Liver (tissue), 3 donors: ENCODE measurements at regions not wholly inside any gene's neighbourhood (a gene's known extent, or its start where the extent isn't known, plus 50 kb on each side); places are given as distances from the start of the nearest gene placed in this dataset.

Experiments used
- GABPA ChIP-seq, 2 donors: IDR thresholded peaks in 1 of 2; conservative IDR thresholded peaks in 1 of 2; 2 replicates each; pipeline ENCODE4 v1.6.1; 2016; ENCODE audit warnings: antibody characterized with exemption in 2 of 2, mild to moderate bottlenecking in 1 of 2, moderate library complexity in 1 of 2
- RAD21 ChIP-seq, 2 donors: IDR thresholded peaks; 2 replicates each; pipeline ENCODE4 v1.6.1; 2016; ENCODE audit warnings: antibody characterized with exemption in 2 of 2, mild to moderate bottlenecking in 2 of 2
- RXRA ChIP-seq, 2 donors: IDR thresholded peaks; 2 replicates each; pipeline ENCODE4 v1.6.1; 2017 to 2018; ENCODE audit warnings: antibody characterized with exemption in 2 of 2, mild to moderate bottlenecking in 1 of 2
- SP1 ChIP-seq: IDR thresholded peaks from 2 replicates; pipeline ENCODE4 v1.6.1; 2018; ENCODE audit warnings: antibody characterized with exemption, mild to moderate bottlenecking
- TAF1 ChIP-seq: conservative IDR thresholded peaks from 2 replicates; pipeline ENCODE4 v1.6.1; 2016; ENCODE audit warnings: antibody characterized with exemption, mild to moderate bottlenecking
- TF ChIP-seq, protein P1 (sequence below): IDR thresholded peaks from 2 replicates; pipeline ENCODE4 v1.6.1; 2016; ENCODE audit warnings: antibody characterized with exemption
- TF ChIP-seq, protein P2 (sequence below): fragments of 150-350 bp; IDR thresholded peaks from 2 replicates; pipeline ENCODE4 v1.5.1; 2017; ENCODE audit warnings: improper control_type of control experiment, low read depth, low read length; ENCODE audit not compliant: missing input control
- TF ChIP-seq, protein P3 (sequence below): IDR thresholded peaks from 2 replicates; pipeline ENCODE4 v1.6.1; 2016; ENCODE audit warnings: antibody characterized with exemption
- TF ChIP-seq, protein P4 (sequence below): IDR thresholded peaks from 2 replicates; pipeline ENCODE4 v1.6.1; 2016; ENCODE audit warnings: antibody characterized with exemption, mild to moderate bottlenecking
- donor health status: healthy.
- donor health status: healthy.

DNA sequence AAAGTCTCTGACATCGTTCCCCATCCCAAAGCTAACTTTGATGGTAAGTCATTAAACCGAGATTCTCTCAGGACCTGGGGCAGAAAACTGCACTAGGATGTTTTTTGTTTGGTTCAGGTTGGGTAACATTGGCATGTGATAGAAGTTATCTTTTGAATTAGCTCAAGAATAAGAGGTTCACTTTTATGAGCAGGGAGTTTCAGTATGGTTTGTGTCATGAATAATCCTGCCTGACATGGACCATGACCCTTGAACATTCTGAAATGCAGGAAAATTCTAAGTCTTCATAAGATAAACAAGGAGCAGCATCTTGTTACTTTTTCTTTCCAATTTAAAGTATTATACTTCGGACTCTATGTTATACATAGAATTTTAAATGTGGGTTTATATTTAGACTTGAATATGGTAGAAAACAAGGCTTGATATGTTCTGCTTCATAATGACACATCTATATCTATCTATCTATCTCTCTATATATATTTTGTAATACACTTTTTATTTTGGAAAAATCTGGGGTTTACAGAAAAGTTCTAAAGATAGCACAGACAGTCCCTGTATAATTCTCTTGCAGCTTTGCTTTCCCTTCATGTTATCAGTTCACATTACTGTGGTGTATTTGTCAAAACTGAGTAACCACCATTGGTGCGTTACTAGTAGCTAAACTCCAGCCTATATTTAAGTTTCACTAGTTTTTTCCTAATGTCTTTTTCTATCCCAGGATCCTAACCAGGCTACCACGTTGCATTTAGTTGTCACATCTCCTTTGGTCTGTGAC is 102.7 kb upstream of the TAF11L2 start:
- TF ChIP-seq, protein P1, sequence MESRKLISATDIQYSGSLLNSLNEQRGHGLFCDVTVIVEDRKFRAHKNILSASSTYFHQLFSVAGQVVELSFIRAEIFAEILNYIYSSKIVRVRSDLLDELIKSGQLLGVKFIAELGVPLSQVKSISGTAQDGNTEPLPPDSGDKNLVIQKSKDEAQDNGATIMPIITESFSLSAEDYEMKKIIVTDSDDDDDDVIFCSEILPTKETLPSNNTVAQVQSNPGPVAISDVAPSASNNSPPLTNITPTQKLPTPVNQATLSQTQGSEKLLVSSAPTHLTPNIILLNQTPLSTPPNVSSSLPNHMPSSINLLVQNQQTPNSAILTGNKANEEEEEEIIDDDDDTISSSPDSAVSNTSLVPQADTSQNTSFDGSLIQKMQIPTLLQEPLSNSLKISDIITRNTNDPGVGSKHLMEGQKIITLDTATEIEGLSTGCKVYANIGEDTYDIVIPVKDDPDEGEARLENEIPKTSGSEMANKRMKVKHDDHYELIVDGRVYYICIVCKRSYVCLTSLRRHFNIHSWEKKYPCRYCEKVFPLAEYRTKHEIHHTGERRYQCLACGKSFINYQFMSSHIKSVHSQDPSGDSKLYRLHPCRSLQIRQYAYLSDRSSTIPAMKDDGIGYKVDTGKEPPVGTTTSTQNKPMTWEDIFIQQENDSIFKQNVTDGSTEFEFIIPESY: no peak
- TF ChIP-seq, protein P2, sequence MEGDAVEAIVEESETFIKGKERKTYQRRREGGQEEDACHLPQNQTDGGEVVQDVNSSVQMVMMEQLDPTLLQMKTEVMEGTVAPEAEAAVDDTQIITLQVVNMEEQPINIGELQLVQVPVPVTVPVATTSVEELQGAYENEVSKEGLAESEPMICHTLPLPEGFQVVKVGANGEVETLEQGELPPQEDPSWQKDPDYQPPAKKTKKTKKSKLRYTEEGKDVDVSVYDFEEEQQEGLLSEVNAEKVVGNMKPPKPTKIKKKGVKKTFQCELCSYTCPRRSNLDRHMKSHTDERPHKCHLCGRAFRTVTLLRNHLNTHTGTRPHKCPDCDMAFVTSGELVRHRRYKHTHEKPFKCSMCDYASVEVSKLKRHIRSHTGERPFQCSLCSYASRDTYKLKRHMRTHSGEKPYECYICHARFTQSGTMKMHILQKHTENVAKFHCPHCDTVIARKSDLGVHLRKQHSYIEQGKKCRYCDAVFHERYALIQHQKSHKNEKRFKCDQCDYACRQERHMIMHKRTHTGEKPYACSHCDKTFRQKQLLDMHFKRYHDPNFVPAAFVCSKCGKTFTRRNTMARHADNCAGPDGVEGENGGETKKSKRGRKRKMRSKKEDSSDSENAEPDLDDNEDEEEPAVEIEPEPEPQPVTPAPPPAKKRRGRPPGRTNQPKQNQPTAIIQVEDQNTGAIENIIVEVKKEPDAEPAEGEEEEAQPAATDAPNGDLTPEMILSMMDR: no peak
- TF ChIP-seq RAD21 (IDR thresholded peaks at IDR 0.05) (no peak), GABPA (IDR thresholded peaks at IDR 0.05 in 1 of 2, conservative IDR thresholded peaks at IDR 0.05 in 1 of 2) (no peak), RXRA (IDR thresholded peaks at IDR 0.05) (no peak), TAF1 (no peak), SP1 (no peak)
- TF ChIP-seq, protein P3, sequence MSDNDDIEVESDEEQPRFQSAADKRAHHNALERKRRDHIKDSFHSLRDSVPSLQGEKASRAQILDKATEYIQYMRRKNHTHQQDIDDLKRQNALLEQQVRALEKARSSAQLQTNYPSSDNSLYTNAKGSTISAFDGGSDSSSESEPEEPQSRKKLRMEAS: no peak
- TF ChIP-seq, protein P4, sequence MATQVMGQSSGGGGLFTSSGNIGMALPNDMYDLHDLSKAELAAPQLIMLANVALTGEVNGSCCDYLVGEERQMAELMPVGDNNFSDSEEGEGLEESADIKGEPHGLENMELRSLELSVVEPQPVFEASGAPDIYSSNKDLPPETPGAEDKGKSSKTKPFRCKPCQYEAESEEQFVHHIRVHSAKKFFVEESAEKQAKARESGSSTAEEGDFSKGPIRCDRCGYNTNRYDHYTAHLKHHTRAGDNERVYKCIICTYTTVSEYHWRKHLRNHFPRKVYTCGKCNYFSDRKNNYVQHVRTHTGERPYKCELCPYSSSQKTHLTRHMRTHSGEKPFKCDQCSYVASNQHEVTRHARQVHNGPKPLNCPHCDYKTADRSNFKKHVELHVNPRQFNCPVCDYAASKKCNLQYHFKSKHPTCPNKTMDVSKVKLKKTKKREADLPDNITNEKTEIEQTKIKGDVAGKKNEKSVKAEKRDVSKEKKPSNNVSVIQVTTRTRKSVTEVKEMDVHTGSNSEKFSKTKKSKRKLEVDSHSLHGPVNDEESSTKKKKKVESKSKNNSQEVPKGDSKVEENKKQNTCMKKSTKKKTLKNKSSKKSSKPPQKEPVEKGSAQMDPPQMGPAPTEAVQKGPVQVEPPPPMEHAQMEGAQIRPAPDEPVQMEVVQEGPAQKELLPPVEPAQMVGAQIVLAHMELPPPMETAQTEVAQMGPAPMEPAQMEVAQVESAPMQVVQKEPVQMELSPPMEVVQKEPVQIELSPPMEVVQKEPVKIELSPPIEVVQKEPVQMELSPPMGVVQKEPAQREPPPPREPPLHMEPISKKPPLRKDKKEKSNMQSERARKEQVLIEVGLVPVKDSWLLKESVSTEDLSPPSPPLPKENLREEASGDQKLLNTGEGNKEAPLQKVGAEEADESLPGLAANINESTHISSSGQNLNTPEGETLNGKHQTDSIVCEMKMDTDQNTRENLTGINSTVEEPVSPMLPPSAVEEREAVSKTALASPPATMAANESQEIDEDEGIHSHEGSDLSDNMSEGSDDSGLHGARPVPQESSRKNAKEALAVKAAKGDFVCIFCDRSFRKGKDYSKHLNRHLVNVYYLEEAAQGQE: no peak
